ENCODE measurements at regions not wholly inside any gene's neighbourhood (a gene's known extent, or its start where the extent isn't known, plus 50 kb on each side); places are given as distances from the start of the nearest gene placed in this dataset.

DNA sequence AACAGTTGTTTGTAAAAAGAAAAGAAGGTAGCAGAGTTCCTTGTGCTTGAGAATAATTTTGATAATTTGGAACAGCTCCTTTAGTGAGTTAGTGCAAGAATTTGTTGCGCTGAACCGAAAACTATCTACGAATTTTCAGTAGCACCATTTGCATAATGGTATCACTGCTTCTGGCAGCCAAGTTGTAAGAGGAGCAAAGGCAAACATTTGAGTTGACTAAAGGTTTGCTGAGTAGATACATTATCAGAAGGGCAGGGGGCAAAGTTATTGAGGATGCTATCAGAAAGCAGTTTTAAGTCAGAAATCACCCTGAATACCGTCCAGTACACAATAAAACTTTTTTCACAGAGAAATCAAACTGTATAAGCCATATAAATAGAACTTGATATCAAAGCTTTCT is 181.5 kb upstream of the MOCS2 start:
- TF ChIP-seq, protein P1, sequence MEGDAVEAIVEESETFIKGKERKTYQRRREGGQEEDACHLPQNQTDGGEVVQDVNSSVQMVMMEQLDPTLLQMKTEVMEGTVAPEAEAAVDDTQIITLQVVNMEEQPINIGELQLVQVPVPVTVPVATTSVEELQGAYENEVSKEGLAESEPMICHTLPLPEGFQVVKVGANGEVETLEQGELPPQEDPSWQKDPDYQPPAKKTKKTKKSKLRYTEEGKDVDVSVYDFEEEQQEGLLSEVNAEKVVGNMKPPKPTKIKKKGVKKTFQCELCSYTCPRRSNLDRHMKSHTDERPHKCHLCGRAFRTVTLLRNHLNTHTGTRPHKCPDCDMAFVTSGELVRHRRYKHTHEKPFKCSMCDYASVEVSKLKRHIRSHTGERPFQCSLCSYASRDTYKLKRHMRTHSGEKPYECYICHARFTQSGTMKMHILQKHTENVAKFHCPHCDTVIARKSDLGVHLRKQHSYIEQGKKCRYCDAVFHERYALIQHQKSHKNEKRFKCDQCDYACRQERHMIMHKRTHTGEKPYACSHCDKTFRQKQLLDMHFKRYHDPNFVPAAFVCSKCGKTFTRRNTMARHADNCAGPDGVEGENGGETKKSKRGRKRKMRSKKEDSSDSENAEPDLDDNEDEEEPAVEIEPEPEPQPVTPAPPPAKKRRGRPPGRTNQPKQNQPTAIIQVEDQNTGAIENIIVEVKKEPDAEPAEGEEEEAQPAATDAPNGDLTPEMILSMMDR (IDR thresholded peaks at IDR 0.05 in 4 of 5, conservative IDR thresholded peaks at IDR 0.05 in 1 of 5): no peak
- TF ChIP-seq POLR2A (IDR thresholded peaks at IDR 0.05): no peak

All from gastrocnemius medialis (tissue), 4 donors.